ENCODE measurements at regions not wholly inside any gene's neighbourhood (a gene's known extent, or its start where the extent isn't known, plus 50 kb on each side); places are given as distances from the start of the nearest gene placed in this dataset.

GRCh38 chr3:193078996-193079753 is 161.5 kb upstream of the MB21D2 start:
- TF ChIP-seq CTCF (IDR thresholded peaks at IDR 0.05; ENCODE audit: low read depth, low read length, missing control alignments), result no peak
- DNase-seq (ENCODE audit: low read depth), result no peak
- H3K4me3 ChIP-seq (ENCODE audit: low read depth, low read length), result no peak overlapping the region
- in situ Hi-C loops (cut with HindIII; ENCODE audit: low sequenced_read_pairs), result no loop called here

- H3K4me3 ChIP-seq (ENCODE audit: low read depth, low read length), result no peak overlapping the region
- no peak for DNase-seq (ENCODE audit: low read depth)
- in situ Hi-C loops (cut with HindIII; ENCODE audit: low sequenced_read_pairs), result no loop called here
- no peak for TF ChIP-seq CTCF (IDR thresholded peaks at IDR 0.05; ENCODE audit: low read depth, low read length, missing control alignments)
Measured at GRCh38 chr3:193080821-193081365, 160.1 kb upstream of the PLAAT1 start.

- in situ Hi-C loops (cut with HindIII; ENCODE audit: low sequenced_read_pairs), result no loop called here
- no peak for TF ChIP-seq CTCF (IDR thresholded peaks at IDR 0.05; ENCODE audit: low read depth, low read length, missing control alignments)
- DNase-seq (ENCODE audit: low read depth), result no peak
- H3K4me3 ChIP-seq (ENCODE audit: low read depth, low read length), result no peak overlapping the region
Measured at GRCh38 chr3:193085655-193086054, 155.4 kb upstream of the PLAAT1 start.

GRCh38 chr3:193086681-193087080 is 154.3 kb upstream of the PLAAT1 start:
- no peak for TF ChIP-seq CTCF (IDR thresholded peaks at IDR 0.05; ENCODE audit: low read depth, low read length, missing control alignments)
- in situ Hi-C loops (cut with HindIII; ENCODE audit: low sequenced_read_pairs), result no loop called here
- DNase-seq (ENCODE audit: low read depth), result no peak
- no peak overlapping the region for H3K4me3 ChIP-seq (ENCODE audit: low read depth, low read length)

- no peak for DNase-seq (ENCODE audit: low read depth)
- TF ChIP-seq CTCF (IDR thresholded peaks at IDR 0.05; ENCODE audit: low read depth, low read length, missing control alignments), result no peak
- no peak overlapping the region for H3K4me3 ChIP-seq (ENCODE audit: low read depth, low read length)
- in situ Hi-C loops (cut with HindIII; ENCODE audit: low sequenced_read_pairs), result no loop called here
Measured at GRCh38 chr3:193087336-193087735, 153.7 kb upstream of the PLAAT1 start.

GRCh38 chr3:193095366-193095765 is 145.7 kb upstream of the PLAAT1 start:
- no peak for TF ChIP-seq CTCF (IDR thresholded peaks at IDR 0.05; ENCODE audit: low read depth, low read length, missing control alignments)
- no peak overlapping the region for H3K4me3 ChIP-seq (ENCODE audit: low read depth, low read length)
- peak; percentile 37 for DNase-seq (ENCODE audit: low read depth)
- in situ Hi-C loops (cut with HindIII; ENCODE audit: low sequenced_read_pairs), result no loop called here

All from astrocyte of the cerebellum (primary cell).